Prostate gland (tissue), 2 donors: ENCODE measurements at regions not wholly inside any gene's neighbourhood (a gene's known extent, or its start where the extent isn't known, plus 50 kb on each side); places are given as distances from the start of the nearest gene placed in this dataset.

Source experiments
- DNase-seq: peaks from one replicate; pipeline ENCODE4 v3.0.0-alpha.2; 2019; ENCODE audit warnings: low spot score
- H3K27ac ChIP-seq, 2 donors: fragments of 200-600 bp; sonication (generic); 2 replicates each; pipeline ENCODE4 v1.5.1; 2017 to 2019
- H3K27me3 ChIP-seq: fragments of 200-600 bp; sonication (generic); replicated peaks from 2 replicates; pipeline ENCODE4 v1.5.1; 2019; ENCODE audit not compliant: insufficient read depth
- H3K36me3 ChIP-seq, 2 donors: fragments of 200-600 bp; sonication (generic); 1 replicate in 1 of 2; 2 replicates in 1 of 2; pipeline versions ENCODE4 v1.5.1 to v1.8.1; 2017 to 2019
- H3K4me1 ChIP-seq: fragments of 200-600 bp; sonication (generic); replicated peaks from 2 replicates; pipeline ENCODE4 v1.5.1; 2019
- H3K4me3 ChIP-seq, 2 donors: fragments of 200-600 bp; sonication (generic); 2 replicates each; pipeline ENCODE4 v1.5.1; 2017 to 2019
- H3K9me3 ChIP-seq: fragments of 200-600 bp; sonication (generic); 2 replicates; pipeline ENCODE4 v1.5.1; 2017
- CTCF ChIP-seq, 4 experiments: fragments of 200-600 bp in 2 of 4; fragments of 450-650 bp in 2 of 4; sonication (generic) in 2 of 4; IDR thresholded peaks; 1 replicate in 3 of 4; 2 replicates in 1 of 4; pipeline ENCODE4 v1.5.1; 2016 to 2019; ENCODE audit warnings: antibody characterized with exemption in 4 of 4, mild to moderate bottlenecking in 2 of 4, moderate library complexity in 2 of 4
- POLR2A ChIP-seq: fragments of 450-650 bp; IDR thresholded peaks from one replicate; pipeline ENCODE4 v1.6.1; 2016; ENCODE audit warnings: antibody characterized with exemption, mild to moderate bottlenecking
- POLR2AphosphoS5 ChIP-seq: sonication (generic); formaldehyde crosslinking; IDR thresholded peaks from one replicate; pipeline ENCODE4 v1.6.1; 2017; ENCODE audit warnings: antibody characterized with exemption
- WGBS: methylation state at CpG from one replicate; pipeline ENCODE4 v1.1.5; 2018; 5-methylcytosine and 5-hydroxymethylcytosine counted together
- intact Hi-C: fragments of 100-400 bp; cut with DNase I; formaldehyde crosslinking; loops from one replicate; pipeline ENCODE4 v1.14.2; 2022

- 77% methylated on average over 5 of the region's 5 CpGs for WGBS
Measured at GRCh38 chr7:26928703-26929347, 64.4 kb upstream of the SKAP2 start.

GRCh38 chr7:26925768-26926167 is 61.4 kb upstream of the SKAP2 start:
- intact Hi-C loops: no loop called here
- H3K36me3 ChIP-seq: no peaks in the 10 kb centered on the region
- H3K9me3 ChIP-seq: no peaks in the 10 kb centered on the region
- TF ChIP-seq CTCF (IDR thresholded peaks at IDR 0.05) (no peak), POLR2AphosphoS5 (no peak), POLR2A (no peak)
- DNase-seq: no peak
- no peak overlapping the region for H3K4me3 ChIP-seq
- 56% methylated on average over 2 of the region's 2 CpGs for WGBS
- no peaks in the 10 kb centered on the region for H3K27me3 ChIP-seq
- H3K27ac ChIP-seq: no peak overlapping the region
- H3K4me1 ChIP-seq: no peaks in the 10 kb centered on the region

More at GRCh38 chr7:26928703-26929347, 64.4 kb upstream of the SKAP2 start:
- no peaks in the 10 kb centered on the region for H3K9me3 ChIP-seq
- H3K36me3 ChIP-seq: no peaks in the 10 kb centered on the region
- no peaks in the 10 kb centered on the region for H3K4me1 ChIP-seq
- no peak overlapping the region for H3K4me3 ChIP-seq
- TF ChIP-seq POLR2A (no peak), CTCF (IDR thresholded peaks at IDR 0.05) (no peak), POLR2AphosphoS5 (no peak)
- no peaks in the 10 kb centered on the region for H3K27me3 ChIP-seq
- intact Hi-C loops: no loop called here
- DNase-seq: no peak
- no peak overlapping the region for H3K27ac ChIP-seq

- Histone ChIP-seq H3K36me3 (no peaks in the 10 kb centered on the region), H3K4me1 (no peaks in the 10 kb centered on the region), H3K27me3 (no peaks in the 10 kb centered on the region), H3K27ac (no peak overlapping the region), H3K9me3 (no peaks in the 10 kb centered on the region), H3K4me3 (no peak overlapping the region)
- 89% methylated on average over 2 of the region's 2 CpGs for WGBS
- no peak for TF ChIP-seq POLR2AphosphoS5
- no peak for TF ChIP-seq POLR2A
- no peak for TF ChIP-seq CTCF (IDR thresholded peaks at IDR 0.05)
- DNase-seq: no peak
- intact Hi-C loops: no loop called here
Measured at GRCh38 chr7:26924149-26924767, 59.9 kb upstream of the SKAP2 start.

- intact Hi-C loops: no loop called here
- H3K4me1 ChIP-seq: no peaks in the 10 kb centered on the region
- H3K27ac ChIP-seq: no peak overlapping the region
- no peaks in the 10 kb centered on the region for H3K27me3 ChIP-seq
- no peak overlapping the region for H3K4me3 ChIP-seq
- no peak for TF ChIP-seq POLR2AphosphoS5
- TF ChIP-seq POLR2A: no peak
- TF ChIP-seq CTCF (IDR thresholded peaks at IDR 0.05): no peak
- H3K9me3 ChIP-seq: no peaks in the 10 kb centered on the region
- H3K36me3 ChIP-seq: no peaks in the 10 kb centered on the region
- 39% methylated on average over 2 of the region's 2 CpGs for WGBS
- DNase-seq: no peak
Measured at GRCh38 chr7:26919906-26920493, 55.6 kb upstream of the SKAP2 start.

- H3K4me1 ChIP-seq: no peaks in the 10 kb centered on the region
- TF ChIP-seq POLR2AphosphoS5 (no peak), CTCF (IDR thresholded peaks at IDR 0.05) (no peak), POLR2A (no peak)
- H3K27me3 ChIP-seq: no peaks in the 10 kb centered on the region
- intact Hi-C loops: no loop called here
- no peak overlapping the region for H3K27ac ChIP-seq
- no peak overlapping the region for H3K4me3 ChIP-seq
- H3K36me3 ChIP-seq: no peaks in the 10 kb centered on the region
- H3K9me3 ChIP-seq: no peaks in the 10 kb centered on the region
- DNase-seq: no peak
Measured at GRCh38 chr7:26918241-26918640, 53.9 kb upstream of the SKAP2 start.
